ENCODE measurements at regions not wholly inside any gene's neighbourhood (a gene's known extent, or its start where the extent isn't known, plus 50 kb on each side); places are given as distances from the start of the nearest gene placed in this dataset.

DNA sequence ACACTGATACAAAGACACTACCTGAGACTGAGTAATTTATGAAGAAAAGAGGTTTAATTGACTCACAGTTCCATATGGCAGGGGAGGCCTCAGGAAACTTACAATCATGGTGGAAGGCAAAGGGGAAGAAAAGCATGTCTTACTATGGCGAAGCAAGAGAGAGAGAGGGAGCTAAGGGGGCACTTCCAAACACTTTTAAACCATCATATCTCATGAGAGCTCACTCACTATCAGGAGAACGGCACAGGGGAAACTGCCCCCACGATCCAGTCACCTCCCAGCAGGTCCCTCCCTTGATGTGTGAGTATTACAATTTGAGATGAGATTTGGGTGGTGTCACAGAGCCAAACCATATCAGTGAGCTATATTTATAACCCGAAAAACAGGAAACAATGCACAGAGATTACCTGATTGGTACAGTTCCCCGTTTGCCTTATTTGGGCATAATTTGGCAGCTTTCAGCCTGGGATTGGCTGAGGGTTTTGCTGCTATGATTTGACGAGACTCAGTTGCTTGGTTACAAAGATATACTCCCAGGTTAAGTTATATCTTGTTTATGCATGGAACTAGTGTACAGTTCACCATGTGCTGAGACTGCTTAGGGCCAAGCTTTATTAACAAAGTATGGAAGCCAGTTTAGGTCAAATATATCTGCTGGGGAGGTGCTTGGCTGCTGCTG is 184.2 kb downstream of the NR2F2 start:
- ATAC-seq (ENCODE audit: insufficient read depth, low read depth) (no peak), DNase-seq (no peak)
- H3K9me3 ChIP-seq (ENCODE audit: insufficient read depth, low read length, severe bottlenecking): no peaks in the 10 kb centered on the region
- H3K79me2 ChIP-seq (ENCODE audit: insufficient read depth, low read length): no peaks in the 10 kb centered on the region
- no peak overlapping the region for H3K4me3 ChIP-seq (ENCODE audit: low read depth in 1 of 2, low read length in 2 of 2)
- no peaks in the 10 kb centered on the region for H3K36me3 ChIP-seq (ENCODE audit: insufficient read depth, low read length)
- H4K20me1 ChIP-seq (ENCODE audit: insufficient read depth, low read length): no peaks in the 10 kb centered on the region
- no peak overlapping the region for H3K4me2 ChIP-seq (ENCODE audit: insufficient read depth, low read length)
- H3K27ac ChIP-seq (ENCODE audit: low read length): no peak overlapping the region
- TF ChIP-seq, protein P1, sequence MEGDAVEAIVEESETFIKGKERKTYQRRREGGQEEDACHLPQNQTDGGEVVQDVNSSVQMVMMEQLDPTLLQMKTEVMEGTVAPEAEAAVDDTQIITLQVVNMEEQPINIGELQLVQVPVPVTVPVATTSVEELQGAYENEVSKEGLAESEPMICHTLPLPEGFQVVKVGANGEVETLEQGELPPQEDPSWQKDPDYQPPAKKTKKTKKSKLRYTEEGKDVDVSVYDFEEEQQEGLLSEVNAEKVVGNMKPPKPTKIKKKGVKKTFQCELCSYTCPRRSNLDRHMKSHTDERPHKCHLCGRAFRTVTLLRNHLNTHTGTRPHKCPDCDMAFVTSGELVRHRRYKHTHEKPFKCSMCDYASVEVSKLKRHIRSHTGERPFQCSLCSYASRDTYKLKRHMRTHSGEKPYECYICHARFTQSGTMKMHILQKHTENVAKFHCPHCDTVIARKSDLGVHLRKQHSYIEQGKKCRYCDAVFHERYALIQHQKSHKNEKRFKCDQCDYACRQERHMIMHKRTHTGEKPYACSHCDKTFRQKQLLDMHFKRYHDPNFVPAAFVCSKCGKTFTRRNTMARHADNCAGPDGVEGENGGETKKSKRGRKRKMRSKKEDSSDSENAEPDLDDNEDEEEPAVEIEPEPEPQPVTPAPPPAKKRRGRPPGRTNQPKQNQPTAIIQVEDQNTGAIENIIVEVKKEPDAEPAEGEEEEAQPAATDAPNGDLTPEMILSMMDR (IDR thresholded peaks at IDR 0.05; ENCODE audit: borderline replicate concordance, extremely low read depth, low read length, poor library complexity, severe bottlenecking): no peak
- no peak for TF ChIP-seq EZH2 (IDR thresholded peaks at IDR 0.05; ENCODE audit: borderline replicate concordance, low read depth, low read length, severe bottlenecking)
- no peak overlapping the region for H3K9ac ChIP-seq (ENCODE audit: low read depth, low read length)
- H3K27me3 ChIP-seq (ENCODE audit: insufficient read depth, low read length, poor library complexity): peaks cover 3% of the 10 kb centered on the region
- no peak overlapping the region for H2AFZ ChIP-seq (ENCODE audit: low read depth, low read length)
- H3K4me1 ChIP-seq (ENCODE audit: insufficient read depth, low read length): no peaks in the 10 kb centered on the region

DNA sequence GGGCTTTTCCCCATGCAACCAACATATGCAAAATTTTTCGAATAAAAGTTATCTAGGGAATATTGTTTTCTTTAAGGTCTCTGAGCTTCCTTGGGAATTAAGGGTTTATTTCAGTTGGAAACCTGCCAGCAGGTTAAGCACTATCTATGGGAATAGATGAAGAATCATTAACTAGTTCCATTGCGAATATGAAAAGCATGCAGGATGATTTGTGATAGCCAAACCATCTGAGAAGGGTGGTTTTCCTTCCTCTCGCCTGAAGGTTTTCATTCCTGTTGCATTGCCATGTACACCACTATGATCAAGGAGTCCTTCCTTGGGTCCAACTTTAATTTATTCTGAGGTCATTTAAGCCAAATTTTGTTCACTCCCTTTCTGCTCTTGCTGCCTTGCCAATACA is 184.9 kb downstream of the NR2F2 start:
- Histone ChIP-seq H4K20me1 (ENCODE audit: insufficient read depth, low read length) (no peaks in the 10 kb centered on the region), H3K36me3 (ENCODE audit: insufficient read depth, low read length) (no peaks in the 10 kb centered on the region), H3K4me1 (ENCODE audit: insufficient read depth, low read length) (no peaks in the 10 kb centered on the region), H3K27ac (ENCODE audit: low read length) (no peak overlapping the region), H3K9ac (ENCODE audit: low read depth, low read length) (no peak overlapping the region), H3K4me3 (ENCODE audit: low read depth in 1 of 2, low read length in 2 of 2) (no peak overlapping the region), H3K27me3 (ENCODE audit: insufficient read depth, low read length, poor library complexity) (peaks cover 3% of the 10 kb centered on the region), H3K4me2 (ENCODE audit: insufficient read depth, low read length) (no peak overlapping the region), H2AFZ (ENCODE audit: low read depth, low read length) (no peak overlapping the region), H3K79me2 (ENCODE audit: insufficient read depth, low read length) (no peaks in the 10 kb centered on the region), H3K9me3 (ENCODE audit: insufficient read depth, low read length, severe bottlenecking) (no peaks in the 10 kb centered on the region)
- no peak for ATAC-seq (ENCODE audit: insufficient read depth, low read depth)
- DNase-seq: no peak
- no peak for TF ChIP-seq EZH2 (IDR thresholded peaks at IDR 0.05; ENCODE audit: borderline replicate concordance, low read depth, low read length, severe bottlenecking)
- TF ChIP-seq, protein P1 (IDR thresholded peaks at IDR 0.05; ENCODE audit: borderline replicate concordance, extremely low read depth, low read length, poor library complexity, severe bottlenecking): no peak

DNA sequence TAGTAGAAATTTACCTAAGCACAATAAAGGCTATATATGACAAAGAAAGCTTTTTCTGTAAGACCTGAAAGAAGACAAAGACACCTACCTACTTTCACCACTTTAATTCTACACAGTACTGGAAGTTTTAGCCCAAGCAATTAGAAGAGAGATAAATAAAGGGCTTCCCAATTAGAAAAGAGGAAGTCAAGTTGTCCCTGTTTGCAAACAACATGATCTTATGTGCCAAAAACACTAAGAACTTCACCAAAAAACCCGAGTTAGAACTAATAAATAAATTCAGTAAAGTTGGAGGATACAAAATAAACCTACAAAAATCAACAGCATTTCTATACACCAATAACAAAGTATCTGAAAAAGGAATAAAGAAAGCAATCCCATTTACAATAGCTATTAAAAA is 190.9 kb downstream of the NR2F2 start:
- no peak for TF ChIP-seq EZH2 (IDR thresholded peaks at IDR 0.05; ENCODE audit: borderline replicate concordance, low read depth, low read length, severe bottlenecking)
- TF ChIP-seq, protein P1 (IDR thresholded peaks at IDR 0.05; ENCODE audit: borderline replicate concordance, extremely low read depth, low read length, poor library complexity, severe bottlenecking): no peak
- Histone ChIP-seq H3K36me3 (ENCODE audit: insufficient read depth, low read length) (no peaks in the 10 kb centered on the region), H3K27me3 (ENCODE audit: insufficient read depth, low read length, poor library complexity) (no peaks in the 10 kb centered on the region), H3K4me1 (ENCODE audit: insufficient read depth, low read length) (no peaks in the 10 kb centered on the region), H3K79me2 (ENCODE audit: insufficient read depth, low read length) (no peaks in the 10 kb centered on the region), H3K4me2 (ENCODE audit: insufficient read depth, low read length) (no peak overlapping the region), H4K20me1 (ENCODE audit: insufficient read depth, low read length) (no peaks in the 10 kb centered on the region), H3K27ac (ENCODE audit: low read length) (no peak overlapping the region), H3K9ac (ENCODE audit: low read depth, low read length) (no peak overlapping the region), H3K4me3 (ENCODE audit: low read depth in 1 of 2, low read length in 2 of 2) (no peak overlapping the region), H2AFZ (ENCODE audit: low read depth, low read length) (no peak overlapping the region), H3K9me3 (ENCODE audit: insufficient read depth, low read length, severe bottlenecking) (no peaks in the 10 kb centered on the region)
- ATAC-seq (ENCODE audit: insufficient read depth, low read depth) (no peak), DNase-seq (no peak)
